ENCODE measurements at regions not wholly inside any gene's neighbourhood (a gene's known extent, or its start where the extent isn't known, plus 50 kb on each side); places are given as distances from the start of the nearest gene placed in this dataset.

GRCh38 chr5:72604111-72604797 is 97.0 kb upstream of the ZNF366 start:
- TF ChIP-seq CTCF (conservative IDR thresholded peaks at IDR 0.05; ENCODE audit: low read depth in 2 of 2) = no peak
- TF ChIP-seq POLR2AphosphoS5 (IDR thresholded peaks at IDR 0.05; ENCODE audit: low read depth) = no peak
- TF ChIP-seq CREB1 (CRISPR knock-in tag; IDR thresholded peaks at IDR 0.05; ENCODE audit: low read depth) = no peak
- no peak for TF ChIP-seq EZH2 (IDR thresholded peaks at IDR 0.05; ENCODE audit: low read depth, unreplicated experiment)
- no peak for TF ChIP-seq JUNB (IDR thresholded peaks at IDR 0.05; ENCODE audit: unreplicated experiment)
- TF ChIP-seq EZH2phosphoT487 (IDR thresholded peaks at IDR 0.05; ENCODE audit: unreplicated experiment) = no peak
- no peak for TF ChIP-seq REST (IDR thresholded peaks at IDR 0.05; ENCODE audit: unreplicated experiment)
